Activated CD4-positive, alpha-beta T cell treated with anti-CD3 and anti-CD28 coated beads for 36 hours (primary cell): ENCODE measurements at regions not wholly inside any gene's neighbourhood (a gene's known extent, or its start where the extent isn't known, plus 50 kb on each side); places are given as distances from the start of the nearest gene placed in this dataset.
"Not testable (repeated sequence)": the region's sequence is repeated elsewhere in the genome, so short reads cannot be mapped to it uniquely, and the experiment has no call there.

Experiments
- ATAC-seq: fragments of 200-7000 bp; cut with Tn5 transposase; one replicate; pipeline ENCODE4 v1.10.0; 2021; ENCODE audit warnings: mild to moderate bottlenecking, moderate library complexity
- CTCF ChIA-PET: fragments of 350-600 bp; sonication (Branson Sonifier 250); formaldehyde crosslinking; loops from one replicate; lab custom pipeline; 2021; ENCODE audit warnings: antibody characterized with exemption; lab: Charles Lee
- POLR2A ChIA-PET: fragments of 350-600 bp; sonication (Branson Sonifier 250); formaldehyde crosslinking; loops from one replicate; lab custom pipeline; 2021; ENCODE audit warnings: antibody characterized with exemption, inconsistent platforms; lab: Charles Lee
- DNase-seq: peaks from one replicate; pipeline ENCODE4 v3.0.0-alpha.2; 2020
- H3K27ac Mint-ChIP-seq: one replicate; pipeline ENCODE4 v1.8.0; 2021; ENCODE audit warnings: mixed read lengths
- H3K27me3 Mint-ChIP-seq: one replicate; pipeline ENCODE4 v1.8.0; 2021; ENCODE audit warnings: mixed read lengths
- H3K36me3 Mint-ChIP-seq: one replicate; pipeline ENCODE4 v1.8.0; 2021; ENCODE audit warnings: low read depth, mixed read lengths
- H3K4me1 Mint-ChIP-seq: one replicate; pipeline ENCODE4 v1.8.0; 2021; ENCODE audit warnings: mixed read lengths
- H3K4me3 Mint-ChIP-seq: one replicate; pipeline ENCODE4 v1.8.0; 2021; ENCODE audit warnings: mild to moderate bottlenecking, moderate library complexity, mixed read lengths
- H3K9me3 Mint-ChIP-seq: one replicate; pipeline ENCODE4 v1.8.0; 2021; ENCODE audit warnings: low read depth, mixed read lengths
- intact Hi-C, 2 experiments: fragments of 100-400 bp; cut with DNase I in 1 of 2; cut with micrococcal nuclease in 1 of 2; formaldehyde crosslinking; loops; one replicate each; pipeline versions ENCODE4 v1.14.2 to v1.15.1; 2022 to 2024; cut with DNase I, micrococcal nuclease

DNA sequence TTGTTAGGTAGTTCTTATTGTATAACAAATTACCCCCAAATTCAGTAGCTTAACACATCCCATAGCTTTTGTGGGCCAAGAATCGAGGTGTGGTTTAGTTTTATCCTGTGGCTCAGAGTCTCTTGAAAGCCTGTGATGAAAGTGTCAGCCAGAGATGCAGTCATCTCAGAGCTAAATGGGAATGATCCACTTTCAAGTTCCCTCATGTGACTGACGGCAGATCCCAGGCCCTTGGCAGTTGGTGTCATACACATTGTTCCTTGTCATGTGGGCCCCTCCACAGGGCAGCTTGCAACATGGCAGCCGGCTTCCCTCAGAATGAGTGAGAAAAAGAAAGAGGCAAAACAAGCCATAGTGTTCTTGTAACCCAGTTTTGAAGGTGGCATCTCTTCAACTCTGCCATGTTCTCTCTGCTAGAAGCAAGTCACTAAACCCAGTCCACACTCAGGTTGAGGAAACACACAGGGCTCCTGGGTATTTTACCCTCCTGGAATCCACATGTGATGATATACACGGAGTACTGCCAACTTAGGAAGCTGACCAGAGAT is 153.1 kb upstream of the LRRC61 start:
- POLR2A ChIA-PET, H3K27me3 Mint-ChIP-seq, DNase-seq, H3K4me1 Mint-ChIP-seq, CTCF ChIA-PET, H3K9me3 Mint-ChIP-seq, H3K36me3 Mint-ChIP-seq, intact Hi-C loops, ATAC-seq, H3K4me3 Mint-ChIP-seq, H3K27ac Mint-ChIP-seq: not testable (repeated sequence)

GRCh38 chr7:150183602-150184001 is 139.6 kb upstream of the LRRC61 start:
- POLR2A ChIA-PET, H3K4me1 Mint-ChIP-seq, intact Hi-C loops, H3K27me3 Mint-ChIP-seq, H3K27ac Mint-ChIP-seq, CTCF ChIA-PET, DNase-seq, H3K9me3 Mint-ChIP-seq, H3K4me3 Mint-ChIP-seq, H3K36me3 Mint-ChIP-seq, ATAC-seq: not testable (repeated sequence)

DNA sequence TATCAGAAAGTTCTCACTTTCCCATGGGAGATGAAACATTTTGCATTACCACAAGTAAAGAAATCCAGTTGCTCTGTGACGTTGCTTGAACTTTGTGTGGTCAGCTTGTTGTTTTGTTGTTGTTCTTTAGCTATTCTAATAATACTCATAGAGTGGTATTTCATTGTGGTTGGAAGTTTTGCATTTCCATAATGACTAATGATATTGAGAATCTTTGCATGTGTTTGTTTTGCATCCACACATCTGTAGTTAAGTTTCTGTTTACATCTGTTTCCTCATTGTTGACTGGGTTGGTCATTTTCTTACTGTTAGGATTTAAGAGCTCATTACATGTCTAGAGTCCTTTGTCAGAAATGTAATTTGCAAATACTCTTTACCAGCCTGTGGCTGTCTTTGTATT is 133.2 kb upstream of the LRRC61 start:
- H3K4me1 Mint-ChIP-seq, H3K4me3 Mint-ChIP-seq, H3K27ac Mint-ChIP-seq, H3K27me3 Mint-ChIP-seq, intact Hi-C loops, H3K9me3 Mint-ChIP-seq, CTCF ChIA-PET, DNase-seq, H3K36me3 Mint-ChIP-seq, ATAC-seq, POLR2A ChIA-PET: not testable (repeated sequence)

DNA sequence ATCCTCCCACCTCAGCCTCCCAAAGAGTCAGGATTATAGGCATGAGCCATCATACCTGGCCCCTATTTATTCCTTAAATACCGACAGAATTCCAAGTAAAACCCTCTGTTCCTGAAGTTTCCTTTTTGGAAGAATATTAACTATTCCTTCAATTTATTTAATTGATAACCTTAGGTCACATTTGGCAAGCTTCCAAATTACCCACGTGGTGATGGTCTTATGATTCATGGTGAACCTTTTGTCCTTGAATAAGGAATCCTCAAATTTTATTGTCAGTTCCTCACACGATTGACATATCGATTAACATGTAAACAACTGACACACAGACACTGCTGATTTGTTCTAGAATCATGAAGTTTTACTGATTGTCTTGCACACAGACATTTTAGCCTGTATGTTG is 130.6 kb upstream of the LRRC61 start:
- intact Hi-C loops, H3K36me3 Mint-ChIP-seq, ATAC-seq, H3K4me1 Mint-ChIP-seq, H3K27me3 Mint-ChIP-seq, CTCF ChIA-PET, DNase-seq, H3K9me3 Mint-ChIP-seq, H3K4me3 Mint-ChIP-seq, H3K27ac Mint-ChIP-seq, POLR2A ChIA-PET: not testable (repeated sequence)

DNA sequence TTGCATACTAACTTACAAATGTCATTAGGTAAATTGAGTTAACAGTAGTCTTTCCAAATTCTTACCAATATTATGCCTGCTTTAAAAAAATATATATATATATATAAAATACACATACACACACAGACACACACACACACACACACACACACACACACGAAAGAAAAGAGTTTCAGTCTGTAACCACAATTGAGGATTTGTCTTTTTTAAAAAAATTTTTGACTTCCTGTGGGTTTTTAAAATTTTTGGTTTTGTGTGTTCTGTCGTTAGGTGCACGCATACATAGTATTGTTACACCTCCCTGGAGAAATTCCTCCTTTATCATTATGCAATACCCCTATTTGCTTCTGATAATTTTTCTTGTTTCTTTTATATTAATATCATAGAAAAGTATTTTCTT is 129.3 kb upstream of the LRRC61 start:
- POLR2A ChIA-PET, CTCF ChIA-PET, H3K27me3 Mint-ChIP-seq, H3K4me1 Mint-ChIP-seq, H3K4me3 Mint-ChIP-seq, H3K27ac Mint-ChIP-seq, ATAC-seq, H3K9me3 Mint-ChIP-seq, H3K36me3 Mint-ChIP-seq, intact Hi-C loops: not testable (repeated sequence)
- DNase-seq, result peak; percentile 5
